ENCODE measurements at regions not wholly inside any gene's neighbourhood (a gene's known extent, or its start where the extent isn't known, plus 50 kb on each side); places are given as distances from the start of the nearest gene placed in this dataset.

- no peaks in the 10 kb centered on the region for H3K36me3 ChIP-seq
- H3K27me3 ChIP-seq: no peaks in the 10 kb centered on the region
- TF ChIP-seq POLR2AphosphoS5 (IDR thresholded peaks at IDR 0.05) (no peak), CTCF (IDR thresholded peaks at IDR 0.05) (no peak), POLR2A (IDR thresholded peaks at IDR 0.05) (no peak), EP300 (IDR thresholded peaks at IDR 0.05) (no peak)
- ATAC-seq (ENCODE audit: low FRiP score in 2 of 2): no peak
- no peak for DNase-seq
- H3K4me3 ChIP-seq: no peak overlapping the region
- H3K27ac ChIP-seq: no peak overlapping the region
- H3K9me3 ChIP-seq: no peaks in the 10 kb centered on the region
- 78 to 87% methylated on average over 4 of the region's 4 CpGs for WGBS, 2 donors
- no peaks in the 10 kb centered on the region for H3K4me1 ChIP-seq
Observed at GRCh38 chr3:66618066-66618465, 117.2 kb upstream of the LRIG1 start.

GRCh38 chr3:66620296-66620695 is 119.5 kb upstream of the LRIG1 start:
- no peak for DNase-seq
- Histone ChIP-seq H3K4me3 (no peak overlapping the region), H3K9me3 (no peaks in the 10 kb centered on the region), H3K27me3 (no peaks in the 10 kb centered on the region), H3K36me3 (no peaks in the 10 kb centered on the region), H3K4me1 (peaks cover 0 to 5% (median 0%) of the 10 kb centered on the region in 4 donors), H3K27ac (no peak overlapping the region)
- no peak for ATAC-seq (ENCODE audit: low FRiP score in 2 of 2)
- 75 to 76% methylated on average over 9 of the region's 9 CpGs for WGBS, 2 donors
- TF ChIP-seq CTCF (IDR thresholded peaks at IDR 0.05) (no peak), POLR2AphosphoS5 (IDR thresholded peaks at IDR 0.05) (no peak), POLR2A (IDR thresholded peaks at IDR 0.05) (no peak), EP300 (IDR thresholded peaks at IDR 0.05) (no peak)

GRCh38 chr3:66622756-66623457 is 122.1 kb upstream of the LRIG1 start:
- H3K4me1 ChIP-seq: peaks cover 0 to 13% (median 0%) of the 10 kb centered on the region in 4 donors
- TF ChIP-seq CTCF (IDR thresholded peaks at IDR 0.05): no peak
- TF ChIP-seq EP300 (IDR thresholded peaks at IDR 0.05): no peak
- TF ChIP-seq POLR2AphosphoS5 (IDR thresholded peaks at IDR 0.05): no peak
- no peak for TF ChIP-seq POLR2A (IDR thresholded peaks at IDR 0.05)
- no peaks in the 10 kb centered on the region for H3K36me3 ChIP-seq
- H3K27ac ChIP-seq: no peak overlapping the region
- 92 to 95% methylated on average over 2 of the region's 2 CpGs for WGBS, 2 donors
- H3K27me3 ChIP-seq: no peaks in the 10 kb centered on the region
- ATAC-seq (ENCODE audit: low FRiP score in 2 of 2) (no peak), DNase-seq (no peak)
- H3K9me3 ChIP-seq: no peaks in the 10 kb centered on the region
- no peak overlapping the region for H3K4me3 ChIP-seq

GRCh38 chr3:66625505-66626216 is 124.8 kb upstream of the LRIG1 start:
- no peak for DNase-seq
- Histone ChIP-seq H3K9me3 (no peaks in the 10 kb centered on the region), H3K36me3 (no peaks in the 10 kb centered on the region), H3K4me3 (no peak overlapping the region), H3K4me1 (peaks cover 0 to 13% (median 0%) of the 10 kb centered on the region in 4 donors), H3K27ac (no peak overlapping the region), H3K27me3 (no peaks in the 10 kb centered on the region)
- TF ChIP-seq EP300 (IDR thresholded peaks at IDR 0.05) (no peak), POLR2A (IDR thresholded peaks at IDR 0.05) (no peak), CTCF (IDR thresholded peaks at IDR 0.05) (no peak), POLR2AphosphoS5 (IDR thresholded peaks at IDR 0.05) (no peak)
- no peak for ATAC-seq (ENCODE audit: low FRiP score in 2 of 2)
- 43 to 47% methylated on average over 5 of the region's 5 CpGs for WGBS, 2 donors
